GM19455 (cell line): ENCODE measurements at regions not wholly inside any gene's neighbourhood (a gene's known extent, or its start where the extent isn't known, plus 50 kb on each side); places are given as distances from the start of the nearest gene placed in this dataset.

Experiments used
- ATAC-seq: cut with Tn5 transposase; IDR thresholded peaks from one replicate; pipeline ENCODE4 v1.9.1; 2021; ENCODE audit not compliant: unreplicated experiment

DNA sequence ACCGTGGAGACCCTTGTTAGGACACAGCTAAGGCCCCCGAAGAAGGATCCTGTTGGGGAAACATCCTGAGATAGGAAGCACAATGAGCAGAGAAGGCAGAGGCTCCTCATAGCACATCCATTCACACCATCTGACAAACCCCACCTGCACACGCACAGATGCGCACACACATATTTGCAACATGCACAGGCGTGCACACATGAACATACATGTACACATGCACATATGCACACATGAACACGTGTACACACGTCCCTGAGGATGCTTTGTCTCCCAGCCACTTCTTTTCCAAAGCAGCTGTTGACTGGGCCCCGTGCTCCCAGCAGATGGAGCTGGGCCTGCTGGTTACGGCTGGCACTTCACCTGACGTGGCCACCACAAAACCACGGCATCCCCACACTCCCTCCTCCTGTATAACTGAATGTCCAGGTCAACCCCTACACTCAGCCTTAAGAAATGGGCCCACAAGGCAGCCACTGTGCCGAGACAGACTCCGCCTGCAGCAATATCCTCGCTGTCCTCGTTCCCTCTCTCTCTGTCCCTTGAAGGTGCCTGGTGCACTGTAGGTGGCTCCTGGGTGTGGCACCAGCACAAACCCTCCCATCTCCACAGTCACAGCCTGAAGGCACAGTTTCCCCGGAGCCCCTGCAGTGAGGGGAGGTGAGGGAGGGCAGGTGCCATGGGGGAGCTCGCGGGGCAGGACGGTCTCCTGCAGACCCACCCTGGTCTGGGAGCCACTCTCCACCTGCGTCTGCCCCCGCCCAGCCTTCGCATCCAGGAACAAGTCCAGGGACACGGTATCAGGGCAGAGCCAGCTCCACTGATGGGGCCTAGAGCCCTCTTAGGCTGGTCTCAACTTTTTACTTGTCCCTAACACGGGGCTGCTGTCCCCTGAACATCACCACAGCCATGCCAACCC, 183.0 kb downstream of the RBFOX3 start:
- no peak for ATAC-seq

DNA sequence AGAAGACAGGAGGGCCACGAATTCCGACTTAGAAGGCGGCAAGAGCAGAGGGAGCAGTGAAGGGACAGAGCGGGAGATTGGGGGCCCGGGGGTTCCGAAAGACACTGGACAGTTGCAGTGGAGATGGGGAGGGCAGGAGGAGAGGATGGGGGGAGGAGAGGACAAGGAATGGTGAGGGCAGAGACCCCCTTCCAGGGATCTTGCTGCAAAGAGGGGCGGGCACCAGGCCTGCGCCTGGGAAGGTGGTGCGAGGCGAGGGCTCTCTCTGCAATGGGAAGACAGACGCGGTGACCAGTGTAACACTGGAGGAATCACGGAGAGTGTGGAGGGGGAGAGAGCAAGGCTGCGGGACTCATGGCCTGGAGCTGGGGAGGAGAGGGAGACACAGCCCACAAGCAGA, 185.2 kb downstream of the RBFOX3 start:
- ATAC-seq = no peak

DNA sequence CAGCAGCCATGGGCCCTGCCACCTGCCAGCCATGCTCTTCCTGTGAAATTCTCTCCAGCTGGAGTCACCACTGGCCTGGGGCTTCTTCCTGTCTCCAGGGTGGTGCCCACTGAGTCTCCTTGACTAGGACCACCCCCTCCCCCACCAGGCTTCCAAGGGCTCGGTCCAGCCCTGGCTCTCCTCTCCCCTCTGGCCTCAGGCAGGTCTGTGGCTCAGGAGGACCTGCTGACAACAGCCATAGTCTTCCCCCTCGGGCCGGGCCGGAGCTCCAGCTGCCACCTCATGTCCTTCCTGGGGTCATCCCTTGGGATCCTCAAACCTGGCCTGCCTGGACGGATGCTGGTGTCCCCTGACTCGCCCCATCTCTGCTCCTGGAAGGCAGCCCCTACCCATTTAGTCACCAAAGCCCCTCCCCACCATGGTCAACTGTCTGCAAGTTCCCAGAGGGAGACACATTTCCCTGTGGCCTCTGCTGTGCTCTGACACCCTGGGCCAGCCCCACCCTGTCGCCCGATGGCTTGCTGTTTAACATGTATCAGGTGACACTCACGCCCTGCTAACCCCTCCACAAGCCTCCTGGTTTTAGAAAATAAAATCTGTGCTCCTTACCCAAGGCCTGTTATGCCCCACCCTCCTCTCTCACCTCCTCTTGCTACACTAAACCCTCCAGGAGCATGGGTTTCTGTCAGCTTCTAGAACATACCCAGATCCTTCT, 186.2 kb downstream of the RBFOX3 start:
- no peak for ATAC-seq

DNA sequence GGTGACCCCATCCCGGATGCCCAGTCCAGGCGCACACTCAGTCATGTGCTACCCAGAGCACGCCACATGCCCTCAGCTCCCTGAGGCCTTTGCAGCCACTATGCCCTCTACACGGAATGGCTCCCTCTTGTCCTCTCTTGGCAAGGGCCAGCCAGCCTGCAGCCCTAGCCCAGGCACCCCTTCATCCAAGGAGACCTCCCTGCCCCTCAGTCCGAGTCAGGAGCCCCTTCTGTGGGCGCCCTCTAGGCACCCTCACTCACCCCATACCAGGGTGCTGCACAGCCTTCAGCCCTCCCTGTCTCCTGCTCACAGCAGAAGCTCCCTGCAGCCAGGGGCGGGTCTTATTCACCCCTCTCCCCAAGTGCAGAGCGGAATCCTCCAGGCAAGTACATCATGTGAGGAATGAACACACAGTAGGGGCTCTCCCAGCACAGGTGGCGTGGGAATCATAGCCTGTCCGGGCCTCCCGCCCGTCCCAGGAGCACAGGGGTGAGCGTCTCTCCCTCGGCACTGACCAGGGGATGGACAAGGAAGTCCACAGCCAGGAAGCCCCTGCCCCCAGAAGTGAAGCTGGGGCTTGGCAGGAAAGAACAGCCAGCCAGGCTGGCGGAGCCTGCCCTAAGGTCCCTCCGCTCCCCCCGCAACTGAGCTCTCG, 186.9 kb downstream of the RBFOX3 start:
- ATAC-seq = no peak

DNA sequence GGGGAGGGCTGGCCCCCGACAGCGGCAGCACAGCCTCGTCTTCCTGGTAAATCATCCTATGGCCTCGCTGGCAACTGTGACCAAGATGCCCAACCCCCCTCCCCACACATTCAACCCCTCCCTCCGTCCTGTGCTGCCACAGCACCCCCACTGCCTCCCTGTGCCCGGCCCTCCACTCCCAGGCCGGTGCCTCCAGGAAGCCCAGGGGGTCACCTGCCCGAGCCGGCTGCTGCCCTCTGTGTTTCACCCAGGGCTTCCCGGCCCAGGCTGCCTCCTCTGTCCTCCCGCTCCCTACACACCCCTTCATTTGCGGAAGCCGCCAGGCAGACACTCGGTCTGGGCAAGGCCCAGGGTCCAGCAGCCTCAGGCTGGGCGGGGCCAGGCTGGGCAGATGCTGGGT, 188.6 kb downstream of the RBFOX3 start:
- no peak for ATAC-seq

DNA sequence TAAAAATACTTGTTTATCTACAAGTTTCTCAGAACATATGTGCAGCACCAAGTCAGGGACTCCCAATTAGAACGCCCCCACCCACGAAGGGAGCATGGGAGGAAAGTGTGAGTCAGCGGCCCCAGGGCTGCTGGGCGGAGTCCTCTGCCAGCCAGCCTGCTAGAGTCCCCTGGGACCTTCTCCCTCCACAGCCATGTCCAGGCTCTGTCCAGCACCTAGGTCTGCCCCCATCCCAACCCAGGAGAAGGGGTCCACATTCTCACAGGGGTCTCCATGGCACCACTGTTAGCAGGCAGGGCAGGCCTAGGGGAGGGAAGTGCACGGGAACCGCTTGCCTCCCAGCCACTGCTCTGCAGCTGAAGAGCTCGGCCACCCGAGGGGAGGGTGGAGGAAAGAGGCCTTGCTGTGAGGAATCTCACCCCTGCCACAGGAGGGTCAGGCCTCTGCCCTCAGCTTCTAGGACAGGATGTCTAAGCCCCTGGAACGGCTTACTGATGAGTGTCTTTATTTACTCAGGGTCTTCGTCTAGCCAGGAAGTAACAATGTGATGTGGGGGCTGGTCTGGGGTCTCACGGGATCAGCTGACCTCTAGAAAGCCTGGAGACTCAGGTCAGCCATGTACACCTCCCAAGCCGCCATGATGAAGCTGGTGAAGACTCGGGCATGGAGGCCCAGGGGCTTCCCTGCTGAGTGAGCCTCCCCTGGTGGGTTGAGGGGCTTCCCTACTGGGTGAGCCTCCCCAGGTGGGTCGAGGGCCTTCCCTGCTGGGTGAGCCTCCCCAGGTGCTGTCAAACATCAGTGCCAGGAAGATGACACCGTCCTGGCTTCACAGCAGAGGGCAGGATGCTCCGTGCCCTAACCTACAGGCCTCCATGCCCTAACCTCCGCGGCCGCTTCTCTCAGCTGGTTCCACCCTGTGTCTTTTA, 190.3 kb downstream of the RBFOX3 start:
- ATAC-seq = no peak

DNA sequence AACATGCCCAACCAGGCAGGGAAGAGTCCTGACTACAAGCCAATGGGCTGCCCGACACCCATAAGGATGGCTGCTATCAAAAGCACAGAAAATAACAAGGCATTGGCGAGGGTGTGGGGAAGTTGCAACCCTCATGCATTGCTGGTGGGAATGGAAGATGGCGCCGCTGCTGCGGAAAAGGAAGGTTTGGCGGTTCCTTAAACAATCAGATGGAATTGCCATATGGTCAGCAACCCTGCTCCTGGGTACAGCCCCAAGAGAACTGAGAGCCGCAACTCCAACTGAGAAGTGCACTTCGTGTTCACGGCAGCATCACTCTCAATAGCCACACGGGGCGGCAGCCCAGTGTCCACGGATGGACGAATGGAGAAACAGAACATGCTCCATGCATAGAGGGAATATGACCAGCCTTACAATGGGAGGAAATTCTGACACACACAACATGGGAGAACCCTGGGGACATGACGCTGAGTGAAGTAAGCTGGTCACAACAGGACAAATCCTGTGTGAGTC, 193.3 kb downstream of the RBFOX3 start:
- no peak for ATAC-seq

DNA sequence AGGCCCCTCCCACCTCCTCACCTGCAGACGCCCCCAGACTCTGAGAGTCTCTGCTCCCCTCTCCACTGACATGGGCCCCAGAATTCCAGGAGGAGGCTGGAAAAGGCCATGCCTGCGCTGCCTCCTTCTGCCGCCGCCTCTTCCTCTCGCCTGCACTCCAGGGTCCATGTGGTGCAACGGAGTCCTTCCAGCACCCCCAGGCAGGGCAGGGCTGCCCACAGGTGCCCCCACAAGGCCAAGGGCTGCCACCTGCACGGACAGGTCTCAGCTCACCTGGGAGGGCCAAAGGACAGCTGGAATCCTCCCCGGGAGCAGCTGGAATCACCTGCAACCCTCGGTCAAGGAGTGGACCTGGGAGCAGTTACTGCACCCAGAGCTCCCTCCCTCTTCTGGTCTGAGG, 194.9 kb downstream of the RBFOX3 start:
- no peak for ATAC-seq

DNA sequence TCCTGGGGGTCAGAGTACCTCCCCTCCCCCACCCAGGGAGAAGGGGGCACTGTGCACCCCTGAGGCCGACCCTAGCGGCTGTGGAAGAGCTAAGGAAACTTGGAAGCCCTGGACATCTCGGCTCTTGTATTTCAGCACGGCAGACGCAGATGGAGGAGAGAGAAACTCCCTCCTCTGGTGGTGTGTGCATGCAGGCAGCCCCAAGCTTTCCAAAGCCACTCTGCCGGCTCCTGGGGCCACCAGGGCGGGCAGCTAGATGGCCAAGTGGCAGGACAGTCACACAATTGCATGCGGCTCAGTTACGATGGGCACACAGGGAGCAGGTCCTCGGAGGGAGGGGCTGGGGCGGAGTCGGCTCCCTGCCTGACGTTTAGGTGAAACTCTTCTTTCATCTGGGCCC, 195.5 kb downstream of the RBFOX3 start:
- ATAC-seq = no peak

DNA sequence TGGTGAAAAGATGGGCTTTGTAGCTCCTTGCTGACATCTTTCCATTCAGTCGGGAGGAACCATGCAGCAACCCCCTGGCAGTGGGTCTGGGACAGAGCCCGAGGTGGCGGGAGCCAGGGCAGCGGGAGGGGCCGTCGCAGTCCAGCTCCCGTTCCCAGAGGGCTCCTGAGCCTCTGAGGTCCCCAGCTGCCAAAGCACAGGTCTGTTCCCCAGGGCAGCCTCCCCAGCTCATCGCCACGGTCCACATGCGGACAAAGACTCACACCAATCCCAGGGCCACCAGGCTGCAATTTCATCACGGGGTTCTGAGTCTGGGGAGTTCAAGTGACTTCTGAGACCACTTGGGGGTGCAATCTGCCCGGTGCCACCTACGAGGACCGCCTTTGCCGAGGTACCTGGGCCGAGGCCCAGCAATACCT, 196.0 kb downstream of the RBFOX3 start:
- no peak for ATAC-seq

DNA sequence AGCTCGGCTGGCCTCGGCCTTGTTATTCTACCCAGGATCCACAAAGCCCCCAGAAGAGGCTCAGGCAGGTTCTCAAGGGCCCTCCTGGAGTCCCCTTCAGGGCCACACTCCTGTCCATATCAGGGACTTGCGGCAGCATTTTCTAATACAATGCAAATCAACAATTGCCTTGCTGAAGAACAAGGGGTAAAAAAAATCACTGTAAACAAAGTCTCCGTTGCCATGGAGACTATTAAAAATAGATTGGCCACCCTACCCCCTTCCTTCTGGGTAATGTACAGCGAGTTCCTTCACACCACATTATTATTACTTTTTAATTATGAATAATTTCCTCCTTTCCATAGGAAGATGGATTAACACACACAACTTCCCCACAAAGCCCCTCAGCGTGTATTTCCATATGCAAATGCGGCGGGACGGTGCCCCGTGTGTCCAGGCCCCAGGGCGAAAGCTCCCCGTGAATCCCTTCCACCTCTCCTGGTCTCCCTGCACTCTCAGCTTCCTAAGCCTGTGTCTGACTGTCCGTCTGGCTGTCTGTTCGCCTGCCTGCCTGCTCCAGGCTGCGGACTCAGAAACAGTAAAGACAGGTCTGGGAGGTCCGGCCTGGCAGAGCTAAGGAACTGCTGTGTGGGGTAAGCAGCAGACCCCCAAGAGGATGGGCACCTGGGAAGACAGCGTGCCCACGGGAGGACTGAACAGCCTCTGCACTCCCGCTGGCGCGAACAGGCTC, 196.6 kb downstream of the RBFOX3 start:
- no peak for ATAC-seq

DNA sequence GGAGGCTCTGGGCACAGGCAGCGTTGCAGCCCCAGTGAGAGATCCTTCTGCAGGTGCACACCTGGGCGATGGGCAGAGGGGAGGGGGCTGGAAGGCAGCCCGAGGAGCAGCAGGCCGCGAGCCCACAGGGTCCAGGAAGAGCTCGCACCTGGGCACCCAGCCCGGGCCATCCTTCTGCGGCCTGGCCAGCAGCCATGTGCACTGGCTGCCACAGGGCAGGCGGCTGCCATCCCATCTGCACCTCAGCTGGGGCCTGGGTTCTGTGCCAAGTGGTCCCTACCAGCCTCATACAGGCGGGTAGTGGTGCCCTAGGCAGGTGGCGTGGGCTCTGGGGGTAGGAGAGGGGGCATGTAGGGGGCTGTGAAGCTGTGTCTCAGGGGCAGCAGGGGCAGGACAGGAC, 197.2 kb downstream of the RBFOX3 start:
- ATAC-seq = no peak

DNA sequence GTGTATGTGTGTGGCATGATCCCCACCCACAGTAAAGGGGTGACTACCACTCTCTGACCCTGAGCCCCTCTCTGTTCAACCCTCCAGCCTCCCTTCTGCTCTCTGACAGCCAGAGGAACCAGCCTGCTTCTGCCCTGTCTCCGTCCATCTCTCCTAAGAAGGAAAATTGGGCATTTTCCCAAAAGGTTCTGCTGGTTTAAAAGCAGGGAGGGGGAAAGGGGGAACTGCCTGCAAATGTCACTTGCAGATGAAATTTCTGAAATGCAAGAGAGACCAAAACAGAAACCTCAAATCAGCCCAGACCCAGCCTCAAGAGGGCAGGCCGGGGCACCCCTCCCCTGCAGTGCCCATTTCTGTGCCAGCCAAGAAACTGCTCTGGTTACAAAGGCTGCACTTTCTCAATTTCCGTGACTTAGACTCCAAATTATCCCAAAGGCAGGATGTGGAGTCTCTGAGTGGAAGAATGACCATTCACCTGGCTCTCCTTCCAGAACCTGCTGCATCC, 197.9 kb downstream of the RBFOX3 start:
- ATAC-seq = no peak

DNA sequence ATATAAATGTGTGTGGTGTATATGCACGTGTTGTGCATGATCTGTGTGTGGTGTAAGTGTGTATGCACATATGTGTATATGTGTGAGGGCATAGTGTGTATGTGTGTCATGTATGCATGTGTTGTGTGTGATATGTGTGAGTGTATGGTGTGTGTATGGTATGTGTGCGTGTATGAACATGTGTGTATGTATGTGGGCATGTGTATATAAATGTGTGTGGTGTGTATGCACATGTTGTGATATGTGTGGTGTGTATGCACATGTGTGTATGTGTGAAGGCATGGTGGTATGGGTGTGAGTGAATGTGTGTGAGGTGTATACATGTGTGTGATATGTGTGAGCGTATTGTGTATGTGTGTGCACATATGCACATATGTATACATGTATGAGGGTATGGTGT, 198.7 kb downstream of the RBFOX3 start:
- ATAC-seq = no peak

DNA sequence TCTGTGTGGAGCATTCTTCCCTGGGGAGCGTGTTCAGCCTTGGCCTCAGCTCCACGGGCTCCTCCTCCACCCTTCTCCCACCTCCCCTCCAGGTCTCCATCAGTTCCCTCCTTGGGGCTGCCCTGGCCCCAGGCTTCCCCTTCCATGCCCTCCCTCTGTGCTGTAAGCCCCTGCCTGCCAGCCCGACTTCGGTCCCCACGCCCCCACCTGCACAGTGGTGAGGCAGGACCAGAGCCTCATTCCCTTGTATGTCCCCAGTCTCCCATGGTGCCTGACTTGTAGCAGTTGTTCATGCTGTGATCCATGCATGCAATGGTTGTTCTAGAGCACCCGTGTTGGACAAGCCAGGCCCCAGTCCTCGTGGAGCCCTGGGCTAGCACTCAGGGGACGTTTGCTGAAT, 199.4 kb downstream of the RBFOX3 start:
- no peak for ATAC-seq

DNA sequence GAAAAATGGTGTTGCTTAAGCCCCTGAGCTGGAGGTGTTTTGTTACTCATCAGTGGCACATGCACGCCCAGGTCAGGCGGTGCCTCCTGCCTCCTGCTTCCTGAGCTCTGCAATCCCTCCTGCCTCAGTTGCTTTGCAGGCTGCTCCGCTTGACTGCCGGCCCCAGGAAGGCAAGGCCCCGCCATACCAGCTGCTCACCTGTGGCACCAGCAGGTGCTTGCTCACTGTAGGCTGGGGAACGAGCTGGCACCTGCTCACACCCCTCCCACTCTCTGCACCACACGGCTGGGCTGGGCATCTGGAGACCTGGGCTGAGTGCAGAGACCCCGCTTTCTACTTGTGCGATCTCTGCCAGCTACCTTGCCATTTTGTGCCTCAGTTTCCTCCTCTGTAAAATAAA, 200.2 kb downstream of the RBFOX3 start:
- no peak for ATAC-seq

DNA sequence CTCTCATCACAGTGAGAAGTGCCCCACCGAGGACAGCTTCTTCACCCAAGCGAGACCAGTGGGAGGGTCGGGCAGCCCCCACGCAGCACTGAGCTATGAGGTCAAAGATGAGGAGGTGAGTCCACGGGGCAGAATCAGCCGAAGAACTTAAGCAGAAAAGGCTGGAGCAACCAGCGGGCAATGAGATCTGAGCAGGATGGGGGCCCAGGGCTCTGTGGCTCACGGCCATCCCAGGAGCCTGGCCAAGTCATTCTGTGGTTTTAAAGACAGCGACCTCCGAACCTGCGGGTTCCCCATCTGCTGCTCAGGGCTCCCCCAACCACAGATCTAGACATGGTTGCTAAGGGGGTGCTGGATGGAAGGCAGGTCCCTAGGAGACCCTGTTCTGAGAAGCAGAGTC, 202.6 kb downstream of the RBFOX3 start:
- ATAC-seq = no peak

DNA sequence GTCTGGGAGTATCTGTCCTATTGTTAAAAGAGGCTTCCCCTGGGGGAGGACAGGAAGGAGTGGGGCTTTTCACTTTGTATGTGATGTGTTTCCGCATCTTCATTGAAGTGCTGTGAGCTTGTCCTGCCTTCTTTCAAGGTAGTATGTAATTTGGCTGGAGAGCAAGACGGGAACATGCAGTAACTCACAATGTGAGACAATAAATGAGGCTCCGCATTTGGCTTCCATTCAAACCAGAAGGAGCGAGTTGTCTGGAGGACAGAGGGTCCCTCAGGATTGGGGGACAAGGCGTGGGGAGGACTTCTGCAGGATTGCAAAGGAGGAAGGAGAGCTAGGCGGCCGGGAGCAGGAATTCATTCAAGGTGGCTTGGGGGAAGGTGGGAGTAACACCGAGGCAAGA, 203.5 kb downstream of the RBFOX3 start:
- ATAC-seq = no peak

DNA sequence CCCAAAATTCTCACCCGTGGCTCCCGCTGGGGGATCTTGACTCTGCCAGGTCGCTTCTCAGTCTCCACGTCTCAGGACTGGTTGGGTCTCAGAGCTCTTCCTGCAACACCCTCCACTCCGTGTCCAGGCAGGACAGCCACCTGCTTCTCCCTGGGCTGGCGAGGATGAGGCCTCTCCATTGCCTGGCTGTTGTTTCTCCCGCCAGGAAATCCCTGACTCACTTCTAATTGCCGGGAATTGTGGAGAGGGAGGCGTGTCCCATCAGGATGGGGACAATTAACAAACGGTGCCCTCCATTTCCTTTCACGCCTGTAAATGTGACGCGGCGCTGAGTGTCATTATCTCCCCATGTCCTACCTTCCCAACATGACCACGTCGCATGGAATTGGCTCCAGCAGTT, 204.5 kb downstream of the RBFOX3 start:
- ATAC-seq = no peak

DNA sequence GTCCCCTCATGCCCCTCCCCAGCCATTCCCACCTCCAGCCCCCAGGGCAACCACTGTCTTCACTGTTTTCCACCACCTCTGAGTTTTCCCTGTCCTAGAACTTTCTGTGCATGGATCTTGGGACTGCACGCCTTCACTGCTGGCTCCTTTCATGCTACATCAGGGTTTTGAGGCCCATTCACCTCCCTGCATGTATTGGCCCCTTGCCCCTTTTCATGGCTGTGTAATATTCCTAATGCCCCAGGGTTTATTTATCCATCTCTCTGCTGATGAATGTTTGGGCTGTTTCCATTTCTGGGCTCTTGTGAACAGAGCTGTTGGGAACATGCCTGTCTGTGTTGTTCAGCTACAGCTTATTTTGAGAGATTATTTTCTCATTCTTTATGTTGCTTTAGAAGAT, 205.0 kb downstream of the RBFOX3 start:
- no peak for ATAC-seq
